ENCODE measurements at regions not wholly inside any gene's neighbourhood (a gene's known extent, or its start where the extent isn't known, plus 50 kb on each side); places are given as distances from the start of the nearest gene placed in this dataset.
"Not testable (repeated sequence)": the region's sequence is repeated elsewhere in the genome, so short reads cannot be mapped to it uniquely, and the experiment has no call there.

DNA sequence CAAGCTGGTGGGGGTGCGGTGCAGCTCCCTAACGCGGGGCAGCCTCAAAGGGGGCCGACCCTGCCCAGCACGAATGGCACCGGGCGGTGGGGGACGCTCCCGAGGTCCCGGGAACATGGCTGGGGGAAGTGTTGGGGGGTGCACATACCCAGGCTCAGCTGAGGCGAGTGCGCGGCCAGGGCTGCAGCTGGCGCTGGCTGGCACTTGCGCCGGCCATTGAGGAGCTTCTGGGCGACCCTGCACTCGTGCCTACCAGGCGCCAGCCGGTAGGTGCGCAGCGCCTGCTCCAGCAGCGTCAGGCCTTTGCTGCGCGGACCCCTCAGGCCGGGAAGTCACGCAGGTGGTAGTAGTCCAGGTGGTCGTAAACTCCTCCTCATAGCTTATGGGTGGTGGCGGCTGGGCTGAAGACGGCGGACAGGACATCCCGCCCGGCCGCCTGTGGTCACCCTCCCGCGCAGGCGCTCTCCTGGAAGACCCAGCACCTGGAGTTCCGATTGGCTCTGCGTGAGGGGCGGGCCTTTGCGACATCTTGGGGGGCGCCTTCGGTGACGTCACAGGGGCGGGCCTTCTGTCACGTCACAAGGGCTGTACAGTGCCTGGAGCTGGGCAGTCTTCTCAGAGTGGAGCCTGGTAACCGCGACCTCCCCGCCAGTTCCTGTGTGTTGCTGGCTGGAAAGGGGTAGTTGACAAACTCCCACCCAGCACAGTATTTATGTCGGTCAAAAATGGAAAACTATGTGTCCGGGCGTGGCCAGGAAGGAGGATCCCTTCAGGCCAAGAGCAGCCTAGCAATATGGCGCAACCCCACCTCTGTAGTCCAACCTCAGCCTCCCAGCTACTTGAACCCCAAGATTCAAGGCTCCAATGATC lies 74.5 kb upstream of the ERV3-1 start:
- not testable (repeated sequence) for H3K4me1 ChIP-seq (ENCODE audit: control insufficient read depth in 1 of 2, low read depth in 2 of 2); H3K9me3 ChIP-seq; H3K36me3 ChIP-seq; H3K27me3 ChIP-seq (replicated peaks; ENCODE audit: insufficient read depth)
- ATAC-seq (ENCODE audit: insufficient number of reproducible peaks, low FRiP score, low read depth), result peak; percentile 98
- peak overlapping the region; percentile 85 to 87 for H3K27ac ChIP-seq
- H3K4me3 ChIP-seq, result peak overlapping the region; percentile 88
- DNase-seq (ENCODE audit: low spot score), result peak; percentile 65
- TF ChIP-seq, protein P1, sequence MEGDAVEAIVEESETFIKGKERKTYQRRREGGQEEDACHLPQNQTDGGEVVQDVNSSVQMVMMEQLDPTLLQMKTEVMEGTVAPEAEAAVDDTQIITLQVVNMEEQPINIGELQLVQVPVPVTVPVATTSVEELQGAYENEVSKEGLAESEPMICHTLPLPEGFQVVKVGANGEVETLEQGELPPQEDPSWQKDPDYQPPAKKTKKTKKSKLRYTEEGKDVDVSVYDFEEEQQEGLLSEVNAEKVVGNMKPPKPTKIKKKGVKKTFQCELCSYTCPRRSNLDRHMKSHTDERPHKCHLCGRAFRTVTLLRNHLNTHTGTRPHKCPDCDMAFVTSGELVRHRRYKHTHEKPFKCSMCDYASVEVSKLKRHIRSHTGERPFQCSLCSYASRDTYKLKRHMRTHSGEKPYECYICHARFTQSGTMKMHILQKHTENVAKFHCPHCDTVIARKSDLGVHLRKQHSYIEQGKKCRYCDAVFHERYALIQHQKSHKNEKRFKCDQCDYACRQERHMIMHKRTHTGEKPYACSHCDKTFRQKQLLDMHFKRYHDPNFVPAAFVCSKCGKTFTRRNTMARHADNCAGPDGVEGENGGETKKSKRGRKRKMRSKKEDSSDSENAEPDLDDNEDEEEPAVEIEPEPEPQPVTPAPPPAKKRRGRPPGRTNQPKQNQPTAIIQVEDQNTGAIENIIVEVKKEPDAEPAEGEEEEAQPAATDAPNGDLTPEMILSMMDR (IDR thresholded peaks at IDR 0.05), result peak; percentile 13

- H3K27me3 ChIP-seq (replicated peaks; ENCODE audit: insufficient read depth); DNase-seq (ENCODE audit: low spot score); H3K36me3 ChIP-seq; H3K4me3 ChIP-seq; ATAC-seq (ENCODE audit: insufficient number of reproducible peaks, low FRiP score, low read depth); H3K4me1 ChIP-seq (ENCODE audit: control insufficient read depth in 1 of 2, low read depth in 2 of 2); H3K9me3 ChIP-seq; H3K27ac ChIP-seq: not testable (repeated sequence)
Measured at GRCh38 chr7:65074959-65075358, 68.5 kb upstream of the ERV3-1 start.

- not testable (repeated sequence) for H3K36me3 ChIP-seq
Measured at GRCh38 chr7:65073160-65073559, 66.7 kb upstream of the ERV3-1 start.

DNA sequence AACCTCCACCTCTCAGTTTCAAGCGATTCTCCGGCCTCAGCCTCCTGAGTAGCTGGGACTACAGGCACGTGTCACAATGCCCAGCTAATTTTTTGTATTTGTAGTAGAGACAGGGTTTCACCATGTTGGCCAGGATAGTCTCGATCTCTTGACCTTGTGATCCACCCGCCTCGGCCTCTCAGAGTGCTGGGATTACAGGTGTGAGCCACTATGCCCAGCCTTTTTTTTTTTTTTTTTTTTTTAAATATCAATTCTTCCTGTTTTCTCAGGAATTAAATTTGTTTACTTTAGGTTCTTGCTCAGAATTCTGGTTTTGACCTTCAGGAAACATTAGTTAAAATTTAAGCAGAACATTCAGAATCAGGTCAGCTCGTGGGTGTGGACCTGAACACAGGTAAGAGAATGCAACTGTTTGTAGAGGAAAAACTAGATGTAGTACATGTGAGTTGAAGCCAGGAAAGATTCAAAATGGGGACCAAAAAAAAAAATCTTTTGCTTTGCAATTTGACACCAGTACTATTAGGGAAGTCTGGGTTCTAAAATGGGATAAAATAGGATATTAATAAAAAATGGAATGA lies 65.5 kb upstream of the ERV3-1 start:
- not testable (repeated sequence) for H3K27me3 ChIP-seq (replicated peaks; ENCODE audit: insufficient read depth); H3K9me3 ChIP-seq; ATAC-seq (ENCODE audit: insufficient number of reproducible peaks, low FRiP score, low read depth); DNase-seq (ENCODE audit: low spot score); H3K4me3 ChIP-seq; H3K27ac ChIP-seq; H3K4me1 ChIP-seq (ENCODE audit: control insufficient read depth in 1 of 2, low read depth in 2 of 2); H3K36me3 ChIP-seq

More at GRCh38 chr7:65073160-65073559, 66.7 kb upstream of the ERV3-1 start:
- H3K9me3 ChIP-seq; DNase-seq (ENCODE audit: low spot score); H3K27ac ChIP-seq; ATAC-seq (ENCODE audit: insufficient number of reproducible peaks, low FRiP score, low read depth); H3K4me3 ChIP-seq; H3K27me3 ChIP-seq (replicated peaks; ENCODE audit: insufficient read depth); H3K4me1 ChIP-seq (ENCODE audit: control insufficient read depth in 1 of 2, low read depth in 2 of 2): not testable (repeated sequence)

DNA sequence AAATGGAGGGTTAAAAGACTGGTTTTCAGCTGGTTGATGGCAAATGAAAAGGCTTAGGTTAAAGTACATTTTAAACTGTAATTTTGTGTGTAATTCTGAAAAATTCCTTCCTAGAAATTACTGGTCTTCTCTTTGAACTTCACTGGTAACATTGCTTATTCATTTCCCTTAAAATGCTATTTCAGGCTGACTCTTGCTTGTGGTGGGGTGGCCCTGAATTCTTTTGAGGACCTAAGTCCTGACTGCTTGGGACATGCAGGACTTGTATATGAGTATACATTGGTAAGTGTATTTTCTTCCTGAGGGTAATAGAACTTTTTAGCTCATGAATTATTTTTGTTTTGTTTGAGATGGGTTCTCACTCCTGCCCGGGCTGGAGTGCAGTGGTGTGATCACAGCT lies 63.0 kb upstream of the ERV3-1 start:
- H3K27ac ChIP-seq; H3K4me1 ChIP-seq (ENCODE audit: control insufficient read depth in 1 of 2, low read depth in 2 of 2); H3K4me3 ChIP-seq; H3K27me3 ChIP-seq (replicated peaks; ENCODE audit: insufficient read depth); H3K36me3 ChIP-seq; H3K9me3 ChIP-seq; ATAC-seq (ENCODE audit: insufficient number of reproducible peaks, low FRiP score, low read depth); DNase-seq (ENCODE audit: low spot score): not testable (repeated sequence)

DNA sequence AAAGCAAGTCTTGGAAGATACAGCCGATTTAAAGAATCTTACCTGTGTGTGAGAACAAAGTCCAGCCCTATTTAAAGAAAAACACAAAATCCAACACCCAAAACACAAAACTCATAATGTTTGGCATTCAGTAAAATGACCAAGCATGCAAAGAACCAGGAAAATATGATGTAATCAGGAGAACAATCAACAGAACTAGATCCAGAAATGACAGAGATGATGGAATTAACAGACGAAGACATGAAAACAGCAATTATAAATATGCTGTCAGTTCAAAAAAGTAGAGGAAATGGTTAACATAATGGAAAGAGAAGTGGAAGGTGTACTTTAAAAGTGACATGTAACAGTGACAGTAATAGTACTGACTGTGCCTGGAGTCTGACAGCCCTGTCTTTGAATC lies 56.1 kb upstream of the ERV3-1 start:
- H3K4me3 ChIP-seq; H3K9me3 ChIP-seq; ATAC-seq (ENCODE audit: insufficient number of reproducible peaks, low FRiP score, low read depth); H3K4me1 ChIP-seq (ENCODE audit: control insufficient read depth in 1 of 2, low read depth in 2 of 2); H3K36me3 ChIP-seq; DNase-seq (ENCODE audit: low spot score); H3K27me3 ChIP-seq (replicated peaks; ENCODE audit: insufficient read depth); H3K27ac ChIP-seq: not testable (repeated sequence)

DNA sequence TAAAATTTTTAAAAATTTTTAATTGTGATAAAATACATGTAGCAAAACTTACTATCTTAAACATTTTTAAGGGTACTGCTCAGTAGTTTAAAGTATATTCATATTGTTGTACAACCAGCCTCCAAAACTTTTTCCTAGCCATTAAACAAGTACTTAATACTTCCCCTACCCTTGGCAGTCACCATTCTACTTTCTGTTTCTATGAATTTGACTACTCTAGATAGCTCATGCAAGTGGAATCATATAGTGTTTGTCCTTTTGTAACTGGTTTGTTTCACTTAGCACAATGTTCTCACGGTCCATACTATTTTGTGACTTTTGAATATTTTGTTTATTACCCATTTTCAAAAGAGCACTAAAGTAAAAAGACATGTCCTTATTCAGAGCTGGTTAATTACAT lies 52.8 kb upstream of the ERV3-1 start:
- H3K27ac ChIP-seq; H3K36me3 ChIP-seq; H3K27me3 ChIP-seq (replicated peaks; ENCODE audit: insufficient read depth); ATAC-seq (ENCODE audit: insufficient number of reproducible peaks, low FRiP score, low read depth); H3K4me3 ChIP-seq; H3K9me3 ChIP-seq; DNase-seq (ENCODE audit: low spot score); H3K4me1 ChIP-seq (ENCODE audit: control insufficient read depth in 1 of 2, low read depth in 2 of 2): not testable (repeated sequence)

All from thoracic aorta (tissue), 2 donors.